ENCODE measurements at regions not wholly inside any gene's neighbourhood (a gene's known extent, or its start where the extent isn't known, plus 50 kb on each side); places are given as distances from the start of the nearest gene placed in this dataset.

DNA sequence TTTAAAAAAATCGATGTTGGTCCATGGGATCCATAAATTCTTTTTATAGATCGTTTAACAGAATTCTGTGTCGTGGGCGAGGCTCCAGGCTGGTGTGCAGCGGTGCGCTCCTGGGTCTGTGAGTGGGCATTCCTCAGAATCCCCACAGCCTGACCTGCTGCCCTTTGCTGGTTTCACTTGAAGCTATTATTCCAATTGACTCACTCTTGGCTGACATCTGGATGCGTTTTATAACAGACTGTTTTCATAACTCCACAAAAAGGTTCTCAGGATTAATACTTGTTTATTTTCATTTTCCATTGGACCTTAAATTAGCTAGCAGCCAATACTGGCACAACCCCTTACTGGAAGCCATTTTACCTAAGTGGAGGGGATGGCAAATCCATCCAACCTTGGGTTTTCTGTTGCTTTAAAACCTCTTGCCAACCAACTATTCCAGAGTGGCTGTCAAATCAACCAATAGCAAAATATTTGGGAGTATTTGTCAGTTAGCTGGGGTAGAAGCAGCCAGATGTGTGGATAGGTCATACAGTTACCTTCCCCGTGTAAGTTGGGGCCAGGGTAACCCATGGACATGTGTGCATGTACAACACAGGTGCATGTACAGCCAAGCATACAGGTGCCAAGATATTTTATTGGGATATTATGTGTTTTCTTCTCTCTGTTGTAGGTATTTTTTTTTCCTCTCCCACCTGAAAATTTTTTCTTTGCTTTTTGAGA is 160.7 kb upstream of the ZNF32 start:
- Histone ChIP-seq H3K27me3 (ENCODE audit: control insufficient read depth, insufficient read depth, low read length) (peaks cover 3% of the 10 kb centered on the region), H3K9me3 (ENCODE audit: control insufficient read depth, insufficient read depth, low read length) (no peaks in the 10 kb centered on the region), H3K4me3 (ENCODE audit: low read depth, low read length) (no peak overlapping the region), H3K27ac (ENCODE audit: low read depth, low read length) (no peak overlapping the region)
- TF ChIP-seq, protein P1, sequence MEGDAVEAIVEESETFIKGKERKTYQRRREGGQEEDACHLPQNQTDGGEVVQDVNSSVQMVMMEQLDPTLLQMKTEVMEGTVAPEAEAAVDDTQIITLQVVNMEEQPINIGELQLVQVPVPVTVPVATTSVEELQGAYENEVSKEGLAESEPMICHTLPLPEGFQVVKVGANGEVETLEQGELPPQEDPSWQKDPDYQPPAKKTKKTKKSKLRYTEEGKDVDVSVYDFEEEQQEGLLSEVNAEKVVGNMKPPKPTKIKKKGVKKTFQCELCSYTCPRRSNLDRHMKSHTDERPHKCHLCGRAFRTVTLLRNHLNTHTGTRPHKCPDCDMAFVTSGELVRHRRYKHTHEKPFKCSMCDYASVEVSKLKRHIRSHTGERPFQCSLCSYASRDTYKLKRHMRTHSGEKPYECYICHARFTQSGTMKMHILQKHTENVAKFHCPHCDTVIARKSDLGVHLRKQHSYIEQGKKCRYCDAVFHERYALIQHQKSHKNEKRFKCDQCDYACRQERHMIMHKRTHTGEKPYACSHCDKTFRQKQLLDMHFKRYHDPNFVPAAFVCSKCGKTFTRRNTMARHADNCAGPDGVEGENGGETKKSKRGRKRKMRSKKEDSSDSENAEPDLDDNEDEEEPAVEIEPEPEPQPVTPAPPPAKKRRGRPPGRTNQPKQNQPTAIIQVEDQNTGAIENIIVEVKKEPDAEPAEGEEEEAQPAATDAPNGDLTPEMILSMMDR (IDR thresholded peaks at IDR 0.05; ENCODE audit: low read depth, low read length), result no peak
- ChIA-PET CTCF (no interaction called here), POLR2A (interaction anchor here (0.6 to 1.2 kb wide), 3 partner anchors 53 to 153 kb away, joined by 3 to 4 read pairs (median 3); no protein-coding TSS in a partner anchor)
- DNase-seq (ENCODE audit: low read depth, low spot score), result peak; percentile 79

- TF ChIP-seq, protein P1 (IDR thresholded peaks at IDR 0.05; ENCODE audit: low read depth, low read length), result no peak
- no peak overlapping the region for H3K4me3 ChIP-seq (ENCODE audit: low read depth, low read length)
- H3K27me3 ChIP-seq (ENCODE audit: control insufficient read depth, insufficient read depth, low read length), result peaks cover 3% of the 10 kb centered on the region
- DNase-seq (ENCODE audit: low read depth, low spot score), result no peak
- H3K27ac ChIP-seq (ENCODE audit: low read depth, low read length), result no peak overlapping the region
- CTCF ChIA-PET, result no interaction called here
- POLR2A ChIA-PET, result no interaction called here
- H3K9me3 ChIP-seq (ENCODE audit: control insufficient read depth, insufficient read depth, low read length), result no peaks in the 10 kb centered on the region
Measured at GRCh38 chr10:43808136-43808535, 159.5 kb upstream of the ZNF32 start.

DNA sequence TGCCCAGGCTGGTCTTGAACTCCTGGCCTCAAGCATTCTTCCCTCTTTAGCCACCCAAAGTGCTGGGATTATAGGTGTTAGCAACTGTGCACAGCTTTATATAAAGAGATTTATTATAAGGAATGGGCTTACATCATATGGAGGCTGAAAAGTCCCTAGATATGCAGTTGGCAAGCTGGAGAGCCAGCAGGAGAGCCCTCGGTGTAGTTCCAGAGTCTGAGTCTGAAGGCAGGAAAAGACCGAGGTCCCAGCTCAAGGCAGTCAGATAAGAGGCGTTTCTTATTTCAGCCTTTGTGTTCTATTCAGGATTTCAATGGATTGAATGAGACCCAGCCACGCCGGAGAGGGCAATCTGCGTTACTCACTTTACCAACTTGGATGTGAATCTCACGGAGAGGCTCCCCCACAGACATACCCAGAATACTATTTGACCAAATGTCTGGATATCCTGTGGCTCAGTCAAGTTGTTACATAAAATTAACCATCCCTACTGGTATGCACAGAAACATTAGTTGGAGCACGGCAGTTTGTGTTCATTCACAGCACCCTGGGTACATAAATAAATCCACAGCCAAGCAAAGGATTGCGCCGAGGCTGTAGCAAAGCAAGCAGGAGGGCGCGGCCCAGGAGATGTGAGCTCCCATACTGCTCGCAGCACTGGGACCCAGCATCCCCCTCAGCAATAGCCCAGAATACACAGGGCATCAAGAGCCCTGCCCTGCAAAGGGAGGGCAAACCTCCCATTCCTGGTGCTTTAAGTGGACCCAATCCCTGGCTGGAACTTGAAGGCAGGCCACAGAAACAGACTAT is 158.4 kb upstream of the ZNF32 start:
- TF ChIP-seq, protein P1 (IDR thresholded peaks at IDR 0.05; ENCODE audit: low read depth, low read length), result no peak
- no peaks in the 10 kb centered on the region for H3K9me3 ChIP-seq (ENCODE audit: control insufficient read depth, insufficient read depth, low read length)
- no peak overlapping the region for H3K4me3 ChIP-seq (ENCODE audit: low read depth, low read length)
- ChIA-PET CTCF (interaction anchor here (0.7 kb wide), 1 partner anchor 239 kb away, joined by 3 read pairs; no protein-coding TSS in a partner anchor), POLR2A (interaction anchor here (0.6 kb wide), 1 partner anchor 1188 kb away, joined by 5 read pairs; no protein-coding TSS in a partner anchor)
- H3K27me3 ChIP-seq (ENCODE audit: control insufficient read depth, insufficient read depth, low read length), result peaks cover 5% of the 10 kb centered on the region
- H3K27ac ChIP-seq (ENCODE audit: low read depth, low read length), result no peak overlapping the region
- no peak for DNase-seq (ENCODE audit: low read depth, low spot score)

DNA sequence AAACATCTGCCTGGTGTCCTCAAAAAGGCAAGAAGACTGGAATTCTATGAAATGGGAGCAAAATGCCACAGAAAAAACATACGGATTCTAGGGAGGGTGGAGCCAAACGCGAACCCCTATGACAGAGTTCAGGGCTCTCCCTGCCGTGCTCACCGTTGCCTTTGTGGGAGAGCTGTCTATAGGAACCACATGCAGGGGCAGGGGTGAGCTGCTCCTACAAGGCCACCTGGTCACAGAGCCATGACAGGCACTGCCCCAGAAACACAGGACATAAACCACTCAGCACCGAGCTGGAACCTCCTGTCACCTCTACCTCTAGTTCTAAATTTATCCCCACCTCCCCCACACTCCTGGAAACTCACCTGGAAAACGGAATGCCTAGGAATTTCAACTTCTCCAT is 155.1 kb upstream of the ZNF32 start:
- TF ChIP-seq, protein P1 (IDR thresholded peaks at IDR 0.05; ENCODE audit: low read depth, low read length), result no peak
- CTCF ChIA-PET, result no interaction called here
- Histone ChIP-seq H3K4me3 (ENCODE audit: low read depth, low read length) (no peak overlapping the region), H3K9me3 (ENCODE audit: control insufficient read depth, insufficient read depth, low read length) (no peaks in the 10 kb centered on the region), H3K27ac (ENCODE audit: low read depth, low read length) (no peak overlapping the region), H3K27me3 (ENCODE audit: control insufficient read depth, insufficient read depth, low read length) (peaks cover 12% of the 10 kb centered on the region)
- no peak for DNase-seq (ENCODE audit: low read depth, low spot score)
- POLR2A ChIA-PET, result no interaction called here
